Mucosa of descending colon (tissue), 3 donors: ENCODE measurements at regions not wholly inside any gene's neighbourhood (a gene's known extent, or its start where the extent isn't known, plus 50 kb on each side); places are given as distances from the start of the nearest gene placed in this dataset.

Experiments used
- ATAC-seq: fragments of 200-7000 bp; cut with Tn5 transposase; one replicate; pipeline ENCODE4 v1.9.1; 2020; ENCODE audit warnings: mild to moderate bottlenecking, moderate library complexity
- DNase-seq, 3 donors: peaks; one replicate each; pipeline ENCODE4 v3.0.0-alpha.2; 2020
- H3K36me3 ChIP-seq: fragments of 200-600 bp; one replicate; pipeline ENCODE4 v1.8.0; 2021; ENCODE audit warnings: low read depth, mild to moderate bottlenecking
- H3K4me1 ChIP-seq: fragments of 200-600 bp; one replicate; pipeline ENCODE4 v1.8.0; 2021; ENCODE audit warnings: low read depth, mild to moderate bottlenecking
- H3K4me3 ChIP-seq: fragments of 200-600 bp; one replicate; pipeline ENCODE4 v1.8.0; 2021; ENCODE audit warnings: mild to moderate bottlenecking
- H3K9me3 ChIP-seq: fragments of 200-600 bp; one replicate; pipeline ENCODE4 v1.8.0; 2021; ENCODE audit warnings: mild to moderate bottlenecking
- CTCF ChIP-seq: fragments of 200-600 bp; IDR thresholded peaks from one replicate; pipeline ENCODE4 v1.8.0; 2022; ENCODE audit warnings: antibody characterized with exemption, mild to moderate bottlenecking
- intact Hi-C, 2 donors: fragments of 100-400 bp; cut with DNase I in 1 of 2; cut with micrococcal nuclease in 1 of 2; formaldehyde crosslinking; loops; one replicate each; pipeline versions ENCODE4 v1.11.0 to v1.11.1; 2022; cut with DNase I, micrococcal nuclease
- donor health status: DM: no; HTN: no; CAD: no; lungs with moderate emphysema.
- donor health status: DM: no; HTN: no; CAD: no.
- donor health status: DM: no; HTN: yes; CAD: no.

GRCh38 chr2:122663620-122664019, 908.2 kb downstream of the TSN start:
- no peak overlapping the region for H3K4me3 ChIP-seq
- no peak for DNase-seq
- TF ChIP-seq CTCF, result no peak
- no peaks in the 10 kb centered on the region for H3K4me1 ChIP-seq
- H3K9me3 ChIP-seq, result no peaks in the 10 kb centered on the region
- H3K36me3 ChIP-seq, result no peaks in the 10 kb centered on the region
- no peak for ATAC-seq
- intact Hi-C loops, result no loop called here

- no peak for DNase-seq
- Histone ChIP-seq H3K9me3 (no peaks in the 10 kb centered on the region), H3K4me3 (no peak overlapping the region), H3K36me3 (no peaks in the 10 kb centered on the region), H3K4me1 (no peaks in the 10 kb centered on the region)
- no peak for TF ChIP-seq CTCF
- no peak for ATAC-seq
- intact Hi-C loops, result no loop called here
These were observed 914.2 kb downstream of the TSN start for GRCh38 chr2:122669627-122670026.

DNA sequence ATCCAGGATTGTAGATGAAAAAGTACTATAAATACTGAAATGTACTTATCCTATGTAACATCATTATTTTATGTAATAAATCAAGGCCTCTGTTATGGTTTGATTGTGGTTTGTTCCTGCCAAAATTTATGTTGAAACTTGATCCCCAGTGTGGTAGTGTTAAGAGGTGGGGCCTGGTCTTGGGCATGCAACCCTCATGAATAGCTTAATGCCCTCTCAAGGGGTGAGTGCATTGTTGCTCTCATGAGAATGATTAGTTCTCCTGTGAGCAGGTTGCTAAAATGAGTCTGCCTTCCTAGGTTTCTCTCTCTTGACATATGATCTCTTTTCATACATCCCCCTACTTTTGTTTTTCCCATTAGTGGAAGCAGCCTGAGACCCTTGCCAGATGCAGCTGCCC, 915.4 kb downstream of the TSN start:
- TF ChIP-seq CTCF, result no peak
- no peaks in the 10 kb centered on the region for H3K36me3 ChIP-seq
- DNase-seq, result no peak
- H3K4me3 ChIP-seq, result no peak overlapping the region
- no peak for ATAC-seq
- no peaks in the 10 kb centered on the region for H3K9me3 ChIP-seq
- no peaks in the 10 kb centered on the region for H3K4me1 ChIP-seq
- intact Hi-C loops, result no loop called here

DNA sequence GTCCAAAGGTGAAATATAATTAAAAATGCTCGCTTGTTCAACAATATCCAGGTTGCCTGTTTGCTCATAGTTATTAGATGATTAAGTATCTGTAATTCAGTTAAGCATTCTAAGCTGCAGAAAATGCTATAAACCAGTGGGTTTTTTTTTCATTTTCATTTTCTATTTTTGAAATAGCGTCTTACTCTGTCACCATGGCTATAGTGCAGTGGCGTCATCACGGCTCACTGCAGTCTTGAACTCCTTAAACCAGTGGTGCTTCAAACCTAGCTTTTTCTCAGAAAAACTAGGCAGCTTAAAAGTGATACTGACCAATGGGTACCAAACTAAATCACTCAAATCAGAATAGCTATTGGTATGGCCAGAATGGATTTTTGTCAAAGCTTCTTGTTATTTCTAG, 925.2 kb downstream of the TSN start:
- no peak for TF ChIP-seq CTCF
- ATAC-seq (no peak), DNase-seq (no peak)
- intact Hi-C loops, result no loop called here
- no peak overlapping the region for H3K4me3 ChIP-seq
- H3K36me3 ChIP-seq, result no peaks in the 10 kb centered on the region
- H3K9me3 ChIP-seq, result no peaks in the 10 kb centered on the region
- no peaks in the 10 kb centered on the region for H3K4me1 ChIP-seq

GRCh38 chr2:122681626-122682025, 926.2 kb downstream of the TSN start:
- ATAC-seq (no peak), DNase-seq (no peak)
- H3K4me1 ChIP-seq, result no peaks in the 10 kb centered on the region
- intact Hi-C loops, result no loop called here
- H3K4me3 ChIP-seq, result no peak overlapping the region
- no peaks in the 10 kb centered on the region for H3K9me3 ChIP-seq
- no peak for TF ChIP-seq CTCF
- no peaks in the 10 kb centered on the region for H3K36me3 ChIP-seq

GRCh38 chr2:122682356-122682755, 926.9 kb downstream of the TSN start:
- DNase-seq, result no peak
- H3K4me1 ChIP-seq, result no peaks in the 10 kb centered on the region
- H3K4me3 ChIP-seq, result no peak overlapping the region
- H3K9me3 ChIP-seq, result no peaks in the 10 kb centered on the region
- intact Hi-C loops, result no loop called here
- no peak for TF ChIP-seq CTCF
- no peak for ATAC-seq
- H3K36me3 ChIP-seq, result no peaks in the 10 kb centered on the region
